ENCODE measurements at regions not wholly inside any gene's neighbourhood (a gene's known extent, or its start where the extent isn't known, plus 50 kb on each side); places are given as distances from the start of the nearest gene placed in this dataset.
A peak's percentile ranks its signal among the peaks of the same experiment; 100 is the strongest.
"Not testable (repeated sequence)": the region's sequence is repeated elsewhere in the genome, so short reads cannot be mapped to it uniquely, and the experiment has no call there.

GRCh38 chr2:63740020-63740419, 101.7 kb upstream of the UGP2 start:
- Histone ChIP-seq H3K27me3 (no peaks in the 10 kb centered on the region), H3K4me1 (peaks cover 73% of the 10 kb centered on the region), H3K4me3 (no peak overlapping the region), H3K36me3 (no peaks in the 10 kb centered on the region), H3K9me3 (replicated peaks) (0 out of 2 replicates have a peak, but pooled peaks cover 3% of the 10 kb centered on the region), H3K27ac (no peak overlapping the region)
- no peak for DNase-seq

GRCh38 chr2:63740943-63741342, 100.8 kb upstream of the UGP2 start:
- no peak for DNase-seq
- no peak overlapping the region for H3K27ac ChIP-seq
- H3K27me3 ChIP-seq: no peaks in the 10 kb centered on the region
- H3K9me3 ChIP-seq (replicated peaks): 0 out of 2 replicates have a peak, but pooled peaks cover 3% of the 10 kb centered on the region
- no peak overlapping the region for H3K4me3 ChIP-seq
- H3K36me3 ChIP-seq: no peaks in the 10 kb centered on the region
- peaks cover 64% of the 10 kb centered on the region for H3K4me1 ChIP-seq

- H3K27me3 ChIP-seq: no peaks in the 10 kb centered on the region
- no peak overlapping the region for H3K4me3 ChIP-seq
- H3K9me3 ChIP-seq (replicated peaks): 0 out of 2 replicates have a peak, but pooled peaks cover 6% of the 10 kb centered on the region
- peak in 1 of 2 experiments; percentile 51 for DNase-seq
- H3K4me1 ChIP-seq: peaks cover 53% of the 10 kb centered on the region
- peak overlapping the region; percentile 69 for H3K27ac ChIP-seq
- no peaks in the 10 kb centered on the region for H3K36me3 ChIP-seq
Observed at GRCh38 chr2:63741884-63742579, 99.7 kb upstream of the UGP2 start.

- Histone ChIP-seq H3K27ac (peak overlapping the region; percentile 69), H3K9me3 (replicated peaks) (peaks cover 6% of the 10 kb centered on the region; the same call in 1 of the 2 replicates), H3K4me1 (peaks cover 47% of the 10 kb centered on the region), H3K4me3 (no peak overlapping the region), H3K27me3 (no peaks in the 10 kb centered on the region), H3K36me3 (no peaks in the 10 kb centered on the region)
- DNase-seq: peak in 1 of 2 experiments; percentile 45
Observed at GRCh38 chr2:63742580-63742976, 99.1 kb upstream of the UGP2 start.

GRCh38 chr2:63743170-63743981, 98.3 kb upstream of the UGP2 start:
- Histone ChIP-seq H3K9me3 (replicated peaks) (peaks cover 6% of the 10 kb centered on the region; the same call in 1 of the 2 replicates), H3K27me3 (no peaks in the 10 kb centered on the region), H3K36me3 (no peaks in the 10 kb centered on the region), H3K4me3 (no peak overlapping the region), H3K27ac (peak overlapping the region; percentile 69), H3K4me1 (peaks cover 43% of the 10 kb centered on the region)
- DNase-seq: peak; percentile 69 to 86

GRCh38 chr2:63743982-63744966, 97.4 kb upstream of the UGP2 start:
- H3K4me1 ChIP-seq: peaks cover 43% of the 10 kb centered on the region
- peak overlapping the region; percentile 69 for H3K27ac ChIP-seq
- no peak overlapping the region for H3K4me3 ChIP-seq
- no peaks in the 10 kb centered on the region for H3K27me3 ChIP-seq
- peaks cover 4% of the 10 kb centered on the region for H3K9me3 ChIP-seq (replicated peaks)
- H3K36me3 ChIP-seq: no peaks in the 10 kb centered on the region
- DNase-seq: peak in 1 of 2 experiments; percentile 40

- not testable (repeated sequence) for H3K27ac ChIP-seq
Observed at GRCh38 chr2:63746548-63746947, 95.1 kb upstream of the UGP2 start.

GRCh38 chr2:63751901-63752300, 89.8 kb upstream of the UGP2 start:
- H3K27me3 ChIP-seq: no peaks in the 10 kb centered on the region
- H3K4me1 ChIP-seq: no peaks in the 10 kb centered on the region
- no peak for DNase-seq
- no peaks in the 10 kb centered on the region; the same call in none of the 2 replicates for H3K9me3 ChIP-seq (replicated peaks)
- H3K36me3 ChIP-seq: no peaks in the 10 kb centered on the region
- no peak overlapping the region for H3K4me3 ChIP-seq
- H3K27ac ChIP-seq: no peak overlapping the region

More at GRCh38 chr2:63746548-63746947, 95.1 kb upstream of the UGP2 start:
- not testable (repeated sequence) for H3K9me3 ChIP-seq (replicated peaks); DNase-seq; H3K27me3 ChIP-seq; H3K36me3 ChIP-seq; H3K4me3 ChIP-seq
- peaks cover 34% of the 10 kb centered on the region for H3K4me1 ChIP-seq

- Histone ChIP-seq H3K4me3 (no peak overlapping the region), H3K27ac (no peak overlapping the region), H3K36me3 (no peaks in the 10 kb centered on the region), H3K4me1 (peaks cover 5% of the 10 kb centered on the region; the same call in 1 of the 2 replicates), H3K27me3 (no peaks in the 10 kb centered on the region), H3K9me3 (replicated peaks) (no peaks in the 10 kb centered on the region)
- DNase-seq: no peak
Observed at GRCh38 chr2:63755216-63755615, 86.5 kb upstream of the UGP2 start.

- no peak overlapping the region for H3K27ac ChIP-seq
Observed at GRCh38 chr2:63755965-63756364, 85.7 kb upstream of the UGP2 start.

GRCh38 chr2:63763391-63763941, 78.2 kb upstream of the UGP2 start:
- peak; percentile 50 to 58 for DNase-seq
- Histone ChIP-seq H3K36me3 (no peaks in the 10 kb centered on the region), H3K4me1 (peaks cover 24% of the 10 kb centered on the region), H3K27me3 (no peaks in the 10 kb centered on the region), H3K4me3 (no peak overlapping the region), H3K9me3 (replicated peaks) (peaks cover 7% of the 10 kb centered on the region; the same call in 1 of the 2 replicates), H3K27ac (peak overlapping the region; percentile 52; the same call in 1 of the 2 replicates)

More at GRCh38 chr2:63755965-63756364, 85.7 kb upstream of the UGP2 start:
- H3K9me3 ChIP-seq (replicated peaks): no peaks in the 10 kb centered on the region
- peaks cover 5% of the 10 kb centered on the region; the same call in 1 of the 2 replicates for H3K4me1 ChIP-seq
- no peak overlapping the region for H3K4me3 ChIP-seq
- no peaks in the 10 kb centered on the region for H3K27me3 ChIP-seq
- DNase-seq: no peak
- no peaks in the 10 kb centered on the region for H3K36me3 ChIP-seq

GRCh38 chr2:63764630-63765029, 77.1 kb upstream of the UGP2 start:
- Histone ChIP-seq H3K36me3 (no peaks in the 10 kb centered on the region), H3K4me1 (peaks cover 24% of the 10 kb centered on the region), H3K27ac (no peak overlapping the region; the same call in 1 of the 2 replicates), H3K9me3 (replicated peaks) (peaks cover 7% of the 10 kb centered on the region; the same call in 1 of the 2 replicates), H3K27me3 (no peaks in the 10 kb centered on the region), H3K4me3 (no peak overlapping the region)
- DNase-seq: no peak

GRCh38 chr2:63765117-63765516, 76.6 kb upstream of the UGP2 start:
- DNase-seq: no peak
- Histone ChIP-seq H3K27me3 (no peaks in the 10 kb centered on the region), H3K27ac (no peak overlapping the region; the same call in 1 of the 2 replicates), H3K9me3 (replicated peaks) (peaks cover 7% of the 10 kb centered on the region; the same call in 1 of the 2 replicates), H3K36me3 (no peaks in the 10 kb centered on the region), H3K4me3 (no peak overlapping the region), H3K4me1 (peaks cover 24% of the 10 kb centered on the region)

GRCh38 chr2:63767307-63767706, 74.4 kb upstream of the UGP2 start:
- peaks cover 24% of the 10 kb centered on the region for H3K4me1 ChIP-seq
- H3K27me3 ChIP-seq: no peaks in the 10 kb centered on the region
- DNase-seq: no peak
- peaks cover 7% of the 10 kb centered on the region; the same call in 1 of the 2 replicates for H3K9me3 ChIP-seq (replicated peaks)
- no peak overlapping the region for H3K27ac ChIP-seq
- H3K4me3 ChIP-seq: no peak overlapping the region
- no peaks in the 10 kb centered on the region for H3K36me3 ChIP-seq

All from SJCRH30 (cell line).